GM23338 (cell line): ENCODE measurements at regions not wholly inside any gene's neighbourhood (a gene's known extent, or its start where the extent isn't known, plus 50 kb on each side); places are given as distances from the start of the nearest gene placed in this dataset.

Experiments
- ATAC-seq: fragments of 200-7000 bp; cut with Tn5 transposase; 3 replicates; pipeline ENCODE4 v1.9.1; 2020
- DNase-seq: peaks from one replicate; pipeline ENCODE4 v3.0.0-alpha.2; 2015; ENCODE audit warnings: low spot score
- H2AFZ ChIP-seq: fragments of 200-600 bp; sonication (generic); 2 replicates; pipeline ENCODE4 v1.8.0; 2016; ENCODE audit warnings: antibody characterized with exemption, mild to moderate bottlenecking, moderate library complexity
- H3F3A ChIP-seq: fragments of 200-600 bp; sonication (generic); replicated peaks from 2 replicates; pipeline ENCODE4 v1.8.0; 2017; ENCODE audit warnings: antibody characterized with exemption, mixed run types, low read depth
- H3K27ac ChIP-seq: fragments of 200-600 bp; sonication (generic); 2 replicates; pipeline ENCODE4 v1.6.1; 2016; ENCODE audit warnings: low read depth
- H3K27me3 ChIP-seq: fragments of 200-600 bp; sonication (generic); 2 replicates; pipeline ENCODE4 v1.8.0; 2016; ENCODE audit warnings: mild to moderate bottlenecking, mixed run types, moderate library complexity; ENCODE audit not compliant: insufficient read depth
- H3K36me3 ChIP-seq: fragments of 200-600 bp; sonication (generic); 2 replicates; pipeline ENCODE4 v1.8.0; 2016; ENCODE audit warnings: mild to moderate bottlenecking; ENCODE audit not compliant: insufficient read depth
- H3K4me1 ChIP-seq: fragments of 200-600 bp; sonication (generic); 2 replicates; pipeline ENCODE4 v1.8.0; 2016; ENCODE audit warnings: mild to moderate bottlenecking, moderate library complexity; ENCODE audit not compliant: insufficient read depth
- H3K4me2 ChIP-seq: fragments of 200-600 bp; sonication (generic); 2 replicates; pipeline ENCODE4 v1.7.1; 2017; ENCODE audit warnings: mixed run types
- H3K4me3 ChIP-seq: fragments of 200-600 bp; sonication (generic); 2 replicates; pipeline ENCODE4 v1.6.1; 2016; ENCODE audit warnings: mixed run types
- H3K79me2 ChIP-seq: fragments of 200-600 bp; sonication (generic); replicated peaks from 2 replicates; pipeline ENCODE4 v1.8.0; 2017; ENCODE audit warnings: mild to moderate bottlenecking; ENCODE audit not compliant: insufficient read depth
- H3K9me2 ChIP-seq: fragments of 200-600 bp; sonication (generic); 2 replicates; pipeline ENCODE4 v1.8.0; 2017; ENCODE audit not compliant: insufficient read depth
- H4K20me1 ChIP-seq: fragments of 200-600 bp; sonication (generic); replicated peaks from 2 replicates; pipeline ENCODE4 v1.8.0; 2017; ENCODE audit warnings: mild to moderate bottlenecking; ENCODE audit not compliant: insufficient read depth
- H3K27ac Mint-ChIP-seq: 2 replicates; pipeline ENCODE4 v1.8.0; 2020; ENCODE audit warnings: inconsistent platforms, mild to moderate bottlenecking, moderate library complexity, mixed read lengths
- H3K27me3 Mint-ChIP-seq: 3 replicates; pipeline ENCODE4 v1.8.0; 2022; ENCODE audit warnings: low read depth, mild to moderate bottlenecking, moderate library complexity, mixed read lengths, inconsistent platforms; ENCODE audit not compliant: insufficient read depth, poor library complexity
- H3K36me3 Mint-ChIP-seq: 3 replicates; pipeline ENCODE4 v1.8.0; 2021; ENCODE audit warnings: low read depth, mild to moderate bottlenecking, inconsistent platforms, moderate library complexity, mixed read lengths
- H3K4me1 Mint-ChIP-seq: 3 replicates; pipeline ENCODE4 v1.8.0; 2020; ENCODE audit warnings: mild to moderate bottlenecking, inconsistent platforms, mixed read lengths
- H3K4me3 Mint-ChIP-seq: 3 replicates; pipeline ENCODE4 v1.8.0; 2021; ENCODE audit warnings: moderate library complexity, mild to moderate bottlenecking, inconsistent platforms, mixed read lengths
- H3K9me3 Mint-ChIP-seq: 3 replicates; pipeline ENCODE4 v1.8.0; 2020; ENCODE audit warnings: moderate library complexity, mild to moderate bottlenecking, inconsistent platforms, mixed read lengths
- CREB1 ChIP-seq: fragments of 250-450 bp; sonication (Bioruptor Pico); IDR thresholded peaks from 2 replicates; pipeline ENCODE4 v1.5.0; 2020; ENCODE audit warnings: low read depth, mild to moderate bottlenecking, moderate library complexity
- EZH2 ChIP-seq: fragments of 200-600 bp; sonication (generic); IDR thresholded peaks from one replicate; pipeline ENCODE4 v1.8.0; 2017; ENCODE audit warnings: antibody characterized with exemption, mild to moderate bottlenecking, low read depth; ENCODE audit not compliant: unreplicated experiment
- EZH2phosphoT487 ChIP-seq: fragments of 200-600 bp; sonication (generic); IDR thresholded peaks from one replicate; pipeline ENCODE4 v1.8.1; 2018; ENCODE audit warnings: antibody characterized with exemption; ENCODE audit not compliant: unreplicated experiment
- JUNB ChIP-seq: IDR thresholded peaks from one replicate; pipeline ENCODE4 v1.6.1; 2016; ENCODE audit warnings: antibody characterized with exemption; ENCODE audit not compliant: unreplicated experiment
- POLR2AphosphoS5 ChIP-seq: IDR thresholded peaks from 2 replicates; pipeline ENCODE4 v1.6.1; 2016; ENCODE audit warnings: antibody characterized with exemption, low read depth
- STAT1 ChIP-seq: IDR thresholded peaks from one replicate; pipeline ENCODE4 v1.6.1; 2016; ENCODE audit warnings: antibody characterized with exemption; ENCODE audit not compliant: unreplicated experiment
- ZNF114 ChIP-seq: fragments of 250-450 bp; sonication (Bioruptor Pico); IDR thresholded peaks from 2 replicates; pipeline ENCODE4 v1.5.0; 2020; ENCODE audit warnings: mild to moderate bottlenecking, moderate library complexity
- ZNF331 ChIP-seq: fragments of 250-450 bp; sonication (Bioruptor Pico); IDR thresholded peaks from 2 replicates; pipeline ENCODE4 v1.5.0; 2020; ENCODE audit warnings: low read depth, mild to moderate bottlenecking, moderate library complexity
- TF ChIP-seq, protein P1 (sequence below): fragments of 250-450 bp; sonication (Bioruptor Pico); IDR thresholded peaks from 2 replicates; pipeline ENCODE4 v1.5.0; 2020; ENCODE audit warnings: mild to moderate bottlenecking, moderate library complexity
- TF ChIP-seq, protein P2 (sequence below): IDR thresholded peaks from one replicate; pipeline ENCODE4 v1.6.1; 2018; ENCODE audit warnings: antibody characterized with exemption; ENCODE audit not compliant: unreplicated experiment
- TF ChIP-seq, protein P3 (sequence below): IDR thresholded peaks from 2 replicates; pipeline ENCODE4 v1.6.1; 2016; ENCODE audit warnings: antibody characterized with exemption

DNA sequence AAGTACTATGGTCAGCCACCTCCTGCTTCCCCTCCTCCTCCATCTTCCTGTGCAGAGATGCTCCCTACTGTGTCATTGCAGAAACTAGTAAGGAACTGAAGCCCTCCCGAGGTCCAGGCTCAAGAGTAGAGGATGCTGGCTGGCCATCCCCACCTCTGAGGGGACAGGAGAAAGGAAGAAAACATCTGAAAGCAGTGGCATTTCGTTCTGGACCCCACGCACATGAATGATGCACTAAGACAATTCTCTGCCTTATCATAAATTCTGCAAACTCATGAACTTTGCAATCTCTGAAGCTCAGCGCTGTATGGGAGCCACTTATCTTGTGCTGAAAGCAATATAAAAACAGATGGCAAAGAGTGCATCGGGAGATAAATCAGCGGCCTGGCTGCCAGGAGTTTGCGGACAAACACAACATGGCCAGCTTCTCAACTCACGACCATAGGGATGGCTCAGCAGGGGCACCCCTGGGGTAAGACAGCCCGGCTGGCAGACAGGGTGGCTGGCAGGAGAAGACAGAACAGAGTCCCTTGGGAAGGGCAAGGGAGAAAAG is 306.4 kb downstream of the NXPE2 start:
- Mint-ChIP-seq H3K27ac (no peak overlapping the region), H3K4me3 (no peak overlapping the region), H3K9me3 (no peaks in the 10 kb centered on the region), H3K36me3 (no peaks in the 10 kb centered on the region), H3K4me1 (peaks cover 4% of the 10 kb centered on the region; the same call in 1 of the 3 replicates), H3K27me3 (peaks cover 7% of the 10 kb centered on the region)
- Histone ChIP-seq H3K9me2 (no peaks in the 10 kb centered on the region), H3K36me3 (no peaks in the 10 kb centered on the region), H3K4me2 (no peak overlapping the region), H3F3A (no peaks in the 10 kb centered on the region), H3K4me3 (no peak overlapping the region), H3K4me1 (no peaks in the 10 kb centered on the region), H2AFZ (no peak overlapping the region), H3K27ac (no peak overlapping the region), H3K27me3 (no peaks in the 10 kb centered on the region), H3K79me2 (no peaks in the 10 kb centered on the region), H4K20me1 (no peaks in the 10 kb centered on the region)
- TF ChIP-seq EZH2phosphoT487 = no peak
- TF ChIP-seq ZNF114 (CRISPR knock-in tag) = no peak
- TF ChIP-seq STAT1 = no peak
- ATAC-seq (no peak), DNase-seq (no peak)

DNA sequence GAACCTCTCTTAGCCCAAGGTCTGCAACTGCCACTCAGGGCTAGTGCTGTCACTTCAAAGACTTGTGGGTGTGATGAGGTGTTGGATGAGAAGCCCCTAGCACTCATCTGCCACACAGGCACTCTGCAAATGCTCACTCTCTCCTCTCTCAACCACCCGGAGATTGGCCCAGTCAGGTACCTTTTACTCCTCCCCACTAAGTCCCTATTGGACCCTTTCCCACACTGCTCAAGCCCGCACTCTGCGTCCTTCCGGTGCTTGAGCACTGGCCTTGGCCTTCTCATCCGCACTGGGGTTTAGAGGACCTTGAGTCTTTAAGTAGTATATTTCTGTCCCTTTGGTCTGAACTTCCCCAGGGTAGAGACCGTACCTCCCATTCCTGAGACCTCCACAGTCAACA is 308.0 kb downstream of the NXPE2 start:
- no peaks in the 10 kb centered on the region for H3K36me3 Mint-ChIP-seq
- no peak for DNase-seq
- TF ChIP-seq ZNF331 (CRISPR knock-in tag) (no peak), JUNB (no peak), CREB1 (CRISPR knock-in tag) (no peak), EZH2phosphoT487 (no peak), STAT1 (no peak), POLR2AphosphoS5 (no peak), EZH2 (no peak)
- TF ChIP-seq, protein P1, sequence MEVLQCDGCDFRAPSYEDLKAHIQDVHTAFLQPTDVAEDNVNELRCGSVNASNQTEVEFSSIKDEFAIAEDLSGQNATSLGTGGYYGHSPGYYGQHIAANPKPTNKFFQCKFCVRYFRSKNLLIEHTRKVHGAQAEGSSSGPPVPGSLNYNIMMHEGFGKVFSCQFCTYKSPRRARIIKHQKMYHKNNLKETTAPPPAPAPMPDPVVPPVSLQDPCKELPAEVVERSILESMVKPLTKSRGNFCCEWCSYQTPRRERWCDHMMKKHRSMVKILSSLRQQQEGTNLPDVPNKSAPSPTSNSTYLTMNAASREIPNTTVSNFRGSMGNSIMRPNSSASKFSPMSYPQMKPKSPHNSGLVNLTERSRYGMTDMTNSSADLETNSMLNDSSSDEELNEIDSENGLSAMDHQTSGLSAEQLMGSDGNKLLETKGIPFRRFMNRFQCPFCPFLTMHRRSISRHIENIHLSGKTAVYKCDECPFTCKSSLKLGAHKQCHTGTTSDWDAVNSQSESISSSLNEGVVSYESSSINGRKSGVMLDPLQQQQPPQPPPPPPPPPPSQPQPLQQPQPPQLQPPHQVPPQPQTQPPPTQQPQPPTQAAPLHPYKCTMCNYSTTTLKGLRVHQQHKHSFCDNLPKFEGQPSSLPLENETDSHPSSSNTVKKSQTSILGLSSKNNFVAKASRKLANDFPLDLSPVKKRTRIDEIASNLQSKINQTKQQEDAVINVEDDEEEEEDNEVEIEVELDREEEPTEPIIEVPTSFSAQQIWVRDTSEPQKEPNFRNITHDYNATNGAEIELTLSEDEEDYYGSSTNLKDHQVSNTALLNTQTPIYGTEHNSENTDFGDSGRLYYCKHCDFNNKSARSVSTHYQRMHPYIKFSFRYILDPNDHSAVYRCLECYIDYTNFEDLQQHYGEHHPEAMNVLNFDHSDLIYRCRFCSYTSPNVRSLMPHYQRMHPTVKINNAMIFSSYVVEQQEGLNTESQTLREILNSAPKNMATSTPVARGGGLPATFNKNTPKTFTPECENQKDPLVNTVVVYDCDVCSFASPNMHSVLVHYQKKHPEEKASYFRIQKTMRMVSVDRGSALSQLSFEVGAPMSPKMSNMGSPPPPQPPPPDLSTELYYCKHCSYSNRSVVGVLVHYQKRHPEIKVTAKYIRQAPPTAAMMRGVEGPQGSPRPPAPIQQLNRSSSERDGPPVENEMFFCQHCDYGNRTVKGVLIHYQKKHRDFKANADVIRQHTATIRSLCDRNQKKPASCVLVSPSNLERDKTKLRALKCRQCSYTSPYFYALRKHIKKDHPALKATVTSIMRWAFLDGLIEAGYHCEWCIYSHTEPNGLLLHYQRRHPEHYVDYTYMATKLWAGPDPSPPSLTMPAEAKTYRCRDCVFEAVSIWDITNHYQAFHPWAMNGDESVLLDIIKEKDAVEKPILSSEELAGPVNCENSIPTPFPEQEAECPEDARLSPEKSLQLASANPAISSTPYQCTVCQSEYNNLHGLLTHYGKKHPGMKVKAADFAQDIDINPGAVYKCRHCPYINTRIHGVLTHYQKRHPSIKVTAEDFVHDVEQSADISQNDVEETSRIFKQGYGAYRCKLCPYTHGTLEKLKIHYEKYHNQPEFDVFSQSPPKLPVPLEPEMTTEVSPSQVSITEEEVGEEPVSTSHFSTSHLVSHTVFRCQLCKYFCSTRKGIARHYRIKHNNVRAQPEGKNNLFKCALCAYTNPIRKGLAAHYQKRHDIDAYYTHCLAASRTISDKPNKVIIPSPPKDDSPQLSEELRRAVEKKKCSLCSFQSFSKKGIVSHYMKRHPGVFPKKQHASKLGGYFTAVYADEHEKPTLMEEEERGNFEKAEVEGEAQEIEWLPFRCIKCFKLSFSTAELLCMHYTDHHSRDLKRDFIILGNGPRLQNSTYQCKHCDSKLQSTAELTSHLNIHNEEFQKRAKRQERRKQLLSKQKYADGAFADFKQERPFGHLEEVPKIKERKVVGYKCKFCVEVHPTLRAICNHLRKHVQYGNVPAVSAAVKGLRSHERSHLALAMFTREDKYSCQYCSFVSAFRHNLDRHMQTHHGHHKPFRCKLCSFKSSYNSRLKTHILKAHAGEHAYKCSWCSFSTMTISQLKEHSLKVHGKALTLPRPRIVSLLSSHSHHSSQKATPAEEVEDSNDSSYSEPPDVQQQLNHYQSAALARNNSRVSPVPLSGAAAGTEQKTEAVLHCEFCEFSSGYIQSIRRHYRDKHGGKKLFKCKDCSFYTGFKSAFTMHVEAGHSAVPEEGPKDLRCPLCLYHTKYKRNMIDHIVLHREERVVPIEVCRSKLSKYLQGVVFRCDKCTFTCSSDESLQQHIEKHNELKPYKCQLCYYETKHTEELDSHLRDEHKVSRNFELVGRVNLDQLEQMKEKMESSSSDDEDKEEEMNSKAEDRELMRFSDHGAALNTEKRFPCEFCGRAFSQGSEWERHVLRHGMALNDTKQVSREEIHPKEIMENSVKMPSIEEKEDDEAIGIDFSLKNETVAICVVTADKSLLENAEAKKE (CRISPR knock-in tag) = no peak
- TF ChIP-seq, protein P2, sequence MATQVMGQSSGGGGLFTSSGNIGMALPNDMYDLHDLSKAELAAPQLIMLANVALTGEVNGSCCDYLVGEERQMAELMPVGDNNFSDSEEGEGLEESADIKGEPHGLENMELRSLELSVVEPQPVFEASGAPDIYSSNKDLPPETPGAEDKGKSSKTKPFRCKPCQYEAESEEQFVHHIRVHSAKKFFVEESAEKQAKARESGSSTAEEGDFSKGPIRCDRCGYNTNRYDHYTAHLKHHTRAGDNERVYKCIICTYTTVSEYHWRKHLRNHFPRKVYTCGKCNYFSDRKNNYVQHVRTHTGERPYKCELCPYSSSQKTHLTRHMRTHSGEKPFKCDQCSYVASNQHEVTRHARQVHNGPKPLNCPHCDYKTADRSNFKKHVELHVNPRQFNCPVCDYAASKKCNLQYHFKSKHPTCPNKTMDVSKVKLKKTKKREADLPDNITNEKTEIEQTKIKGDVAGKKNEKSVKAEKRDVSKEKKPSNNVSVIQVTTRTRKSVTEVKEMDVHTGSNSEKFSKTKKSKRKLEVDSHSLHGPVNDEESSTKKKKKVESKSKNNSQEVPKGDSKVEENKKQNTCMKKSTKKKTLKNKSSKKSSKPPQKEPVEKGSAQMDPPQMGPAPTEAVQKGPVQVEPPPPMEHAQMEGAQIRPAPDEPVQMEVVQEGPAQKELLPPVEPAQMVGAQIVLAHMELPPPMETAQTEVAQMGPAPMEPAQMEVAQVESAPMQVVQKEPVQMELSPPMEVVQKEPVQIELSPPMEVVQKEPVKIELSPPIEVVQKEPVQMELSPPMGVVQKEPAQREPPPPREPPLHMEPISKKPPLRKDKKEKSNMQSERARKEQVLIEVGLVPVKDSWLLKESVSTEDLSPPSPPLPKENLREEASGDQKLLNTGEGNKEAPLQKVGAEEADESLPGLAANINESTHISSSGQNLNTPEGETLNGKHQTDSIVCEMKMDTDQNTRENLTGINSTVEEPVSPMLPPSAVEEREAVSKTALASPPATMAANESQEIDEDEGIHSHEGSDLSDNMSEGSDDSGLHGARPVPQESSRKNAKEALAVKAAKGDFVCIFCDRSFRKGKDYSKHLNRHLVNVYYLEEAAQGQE = no peak
- TF ChIP-seq, protein P3, sequence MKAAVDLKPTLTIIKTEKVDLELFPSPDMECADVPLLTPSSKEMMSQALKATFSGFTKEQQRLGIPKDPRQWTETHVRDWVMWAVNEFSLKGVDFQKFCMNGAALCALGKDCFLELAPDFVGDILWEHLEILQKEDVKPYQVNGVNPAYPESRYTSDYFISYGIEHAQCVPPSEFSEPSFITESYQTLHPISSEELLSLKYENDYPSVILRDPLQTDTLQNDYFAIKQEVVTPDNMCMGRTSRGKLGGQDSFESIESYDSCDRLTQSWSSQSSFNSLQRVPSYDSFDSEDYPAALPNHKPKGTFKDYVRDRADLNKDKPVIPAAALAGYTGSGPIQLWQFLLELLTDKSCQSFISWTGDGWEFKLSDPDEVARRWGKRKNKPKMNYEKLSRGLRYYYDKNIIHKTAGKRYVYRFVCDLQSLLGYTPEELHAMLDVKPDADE = no peak

More for the DNA sequence above, 308.0 kb downstream of the NXPE2 start:
- Mint-ChIP-seq H3K4me1 (peaks cover 7% of the 10 kb centered on the region; the same call in 1 of the 3 replicates), H3K9me3 (no peaks in the 10 kb centered on the region), H3K27me3 (peaks cover 7% of the 10 kb centered on the region), H3K4me3 (no peak overlapping the region), H3K27ac (no peak overlapping the region)
- H3K4me3 ChIP-seq = no peak overlapping the region
- H3K9me2 ChIP-seq = no peaks in the 10 kb centered on the region
- no peak for ATAC-seq
- H3K27ac ChIP-seq = no peak overlapping the region
- H3K27me3 ChIP-seq = no peaks in the 10 kb centered on the region
- no peak overlapping the region for H3K4me2 ChIP-seq
- no peaks in the 10 kb centered on the region for H3K4me1 ChIP-seq
- H3K79me2 ChIP-seq = no peaks in the 10 kb centered on the region
- H4K20me1 ChIP-seq = no peaks in the 10 kb centered on the region
- no peaks in the 10 kb centered on the region for H3K36me3 ChIP-seq
- H3F3A ChIP-seq = no peaks in the 10 kb centered on the region
- H2AFZ ChIP-seq = no peak overlapping the region
